Caco-2 (cell line): ENCODE measurements at regions not wholly inside any gene's neighbourhood (a gene's known extent, or its start where the extent isn't known, plus 50 kb on each side); places are given as distances from the start of the nearest gene placed in this dataset.

Experiments
- BruUV-seq: library from RNA; stranded (reverse); fragments of 400-500 nt; replicated peaks from 2 replicates; lab custom pipeline; 2021; lab: Mats Ljungman, UMichigan
- CTCF ChIA-PET: fragments of 300-600 bp; sonication (Branson Sonifier 250); formaldehyde crosslinking; loops from one replicate; lab custom pipeline; 2022; ENCODE audit warnings: antibody characterized with exemption; lab: Charles Lee
- POLR2A ChIA-PET: fragments of 300-600 bp; sonication (Branson Sonifier 250); formaldehyde crosslinking; loops from one replicate; lab custom pipeline; 2022; ENCODE audit warnings: antibody characterized with exemption; lab: Charles Lee
- DNase-seq, 2 experiments: peaks; one replicate each; pipeline versions ENCODE4 v3.0.0 to v3.0.0-alpha.2; 2020 to 2022
- H3K27me3 ChIP-seq: replicated peaks from 2 replicates; pipeline ENCODE4 v1.6.0; 2011; ENCODE audit warnings: low read length; ENCODE audit not compliant: control insufficient read depth, insufficient read depth
- H3K36me3 ChIP-seq: 2 replicates; pipeline ENCODE4 v1.5.1; 2011; ENCODE audit warnings: low read length; ENCODE audit not compliant: control insufficient read depth, insufficient read depth
- H3K4me1 ChIP-seq: fragments of 250-450 bp; sonication (Bioruptor Pico); 2 replicates; pipeline ENCODE4 v1.5.1; 2020; ENCODE audit warnings: mild to moderate bottlenecking
- H3K4me3 ChIP-seq: 2 replicates; pipeline ENCODE4 v1.5.1; 2011; ENCODE audit warnings: low read depth, mild to moderate bottlenecking, control low read depth, low read length
- H3K9me3 ChIP-seq: fragments of 250-450 bp; sonication (Bioruptor Pico); 2 replicates; pipeline ENCODE4 v1.5.1; 2020; ENCODE audit warnings: mild to moderate bottlenecking, moderate library complexity
- H3K27ac Mint-ChIP-seq: one replicate; pipeline ENCODE4 v1.8.0; 2022; ENCODE audit warnings: mixed read lengths; ENCODE audit not compliant: unreplicated experiment
- H3K27me3 Mint-ChIP-seq: one replicate; pipeline ENCODE4 v1.8.0; 2022; ENCODE audit warnings: mixed read lengths; ENCODE audit not compliant: insufficient read depth, unreplicated experiment
- H3K36me3 Mint-ChIP-seq: one replicate; pipeline ENCODE4 v1.8.0; 2022; ENCODE audit warnings: mild to moderate bottlenecking, mixed read lengths; ENCODE audit not compliant: insufficient read depth, unreplicated experiment
- H3K4me1 Mint-ChIP-seq: one replicate; pipeline ENCODE4 v1.8.0; 2022; ENCODE audit warnings: low read depth, mixed read lengths; ENCODE audit not compliant: unreplicated experiment
- H3K4me3 Mint-ChIP-seq: one replicate; pipeline ENCODE4 v1.8.0; 2022; ENCODE audit warnings: mild to moderate bottlenecking, moderate library complexity, mixed read lengths; ENCODE audit not compliant: unreplicated experiment
- H3K9me3 Mint-ChIP-seq: one replicate; pipeline ENCODE4 v1.8.0; 2022; ENCODE audit warnings: mixed read lengths; ENCODE audit not compliant: unreplicated experiment
- intact Hi-C: fragments of 100-400 bp; cut with micrococcal nuclease; formaldehyde crosslinking; loops from one replicate; pipeline ENCODE4 v1.10.0; 2022; ENCODE audit not compliant: unreplicated experiment
- TF ChIP-seq, protein P1 (sequence below), 2 experiments: fragments of 200-600 bp in 1 of 2; IDR thresholded peaks; 1 replicate in 1 of 2; 2 replicates in 1 of 2; pipeline versions ENCODE4 v1.5.1 to v1.8.0; 2011 to 2022; ENCODE audit warnings: antibody characterized with exemption in 1 of 2, control low read depth in 1 of 2, inconsistent platforms in 1 of 2, low read depth in 1 of 2, low read length in 1 of 2, mild to moderate bottlenecking in 1 of 2, moderate library complexity in 1 of 2; ENCODE audit not compliant: insufficient read depth in 1 of 2, severe bottlenecking in 1 of 2, unreplicated experiment in 1 of 2

DNA sequence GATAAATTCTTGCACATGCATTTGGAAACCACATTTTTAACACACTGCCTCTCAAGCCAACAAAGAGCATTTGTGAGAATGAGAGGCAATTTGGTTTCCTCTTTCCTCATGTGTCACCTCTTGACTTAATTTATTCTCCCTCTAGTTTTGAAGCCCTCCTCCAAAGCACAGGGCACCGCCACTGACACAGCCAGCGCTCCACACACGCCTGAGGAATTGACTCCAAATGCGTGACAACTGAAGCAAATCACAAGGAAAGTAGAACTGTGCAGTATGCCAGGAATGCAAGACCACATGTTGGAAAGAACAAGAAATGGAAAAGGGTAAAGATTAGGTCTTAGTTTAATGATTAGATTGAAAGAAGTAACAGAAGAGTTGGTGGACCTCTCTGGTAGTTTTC is 173.3 kb downstream of the LSM5 start:
- POLR2A ChIA-PET = no interaction called here
- no peaks in the 10 kb centered on the region for H3K36me3 Mint-ChIP-seq
- no peak for DNase-seq
- H3K9me3 Mint-ChIP-seq = no peaks in the 10 kb centered on the region
- H3K27me3 Mint-ChIP-seq = peaks cover 16% of the 10 kb centered on the region
- H3K36me3 ChIP-seq = no peaks in the 10 kb centered on the region
- intact Hi-C loops = no loop called here
- H3K4me3 Mint-ChIP-seq = no peak overlapping the region
- H3K9me3 ChIP-seq = no peaks in the 10 kb centered on the region
- no peaks in the 10 kb centered on the region for H3K4me1 Mint-ChIP-seq
- no peak overlapping the region for H3K27ac Mint-ChIP-seq
- TF ChIP-seq, protein P1, sequence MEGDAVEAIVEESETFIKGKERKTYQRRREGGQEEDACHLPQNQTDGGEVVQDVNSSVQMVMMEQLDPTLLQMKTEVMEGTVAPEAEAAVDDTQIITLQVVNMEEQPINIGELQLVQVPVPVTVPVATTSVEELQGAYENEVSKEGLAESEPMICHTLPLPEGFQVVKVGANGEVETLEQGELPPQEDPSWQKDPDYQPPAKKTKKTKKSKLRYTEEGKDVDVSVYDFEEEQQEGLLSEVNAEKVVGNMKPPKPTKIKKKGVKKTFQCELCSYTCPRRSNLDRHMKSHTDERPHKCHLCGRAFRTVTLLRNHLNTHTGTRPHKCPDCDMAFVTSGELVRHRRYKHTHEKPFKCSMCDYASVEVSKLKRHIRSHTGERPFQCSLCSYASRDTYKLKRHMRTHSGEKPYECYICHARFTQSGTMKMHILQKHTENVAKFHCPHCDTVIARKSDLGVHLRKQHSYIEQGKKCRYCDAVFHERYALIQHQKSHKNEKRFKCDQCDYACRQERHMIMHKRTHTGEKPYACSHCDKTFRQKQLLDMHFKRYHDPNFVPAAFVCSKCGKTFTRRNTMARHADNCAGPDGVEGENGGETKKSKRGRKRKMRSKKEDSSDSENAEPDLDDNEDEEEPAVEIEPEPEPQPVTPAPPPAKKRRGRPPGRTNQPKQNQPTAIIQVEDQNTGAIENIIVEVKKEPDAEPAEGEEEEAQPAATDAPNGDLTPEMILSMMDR (IDR thresholded peaks at IDR 0.05; ENCODE audit: insufficient read depth in 1 of 2, low read depth in 1 of 2, low read length in 1 of 2, severe bottlenecking in 1 of 2, unreplicated experiment in 1 of 2) = no peak
- CTCF ChIA-PET = no interaction called here
- BruUV-seq = no TSS peak
- no peak overlapping the region for H3K4me3 ChIP-seq
- no peaks in the 10 kb centered on the region for H3K27me3 ChIP-seq
- H3K4me1 ChIP-seq = no peaks in the 10 kb centered on the region

DNA sequence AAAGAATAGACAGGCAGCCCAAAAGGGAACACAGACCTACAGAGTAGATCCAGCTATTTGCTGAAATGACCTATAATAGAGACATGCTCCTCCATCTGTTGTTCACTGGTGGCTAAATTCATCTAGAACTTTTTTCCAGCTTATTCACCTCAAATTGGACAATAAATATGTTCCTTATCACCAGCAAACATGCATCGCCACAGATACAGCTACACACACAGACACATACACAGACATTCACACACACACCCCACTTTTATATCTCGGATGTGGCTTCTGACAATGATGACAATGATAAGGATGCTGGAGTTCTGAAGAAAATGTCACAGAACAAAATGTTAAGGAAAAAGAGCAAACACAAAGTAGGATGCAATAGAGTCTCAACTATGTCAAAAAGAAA is 175.4 kb downstream of the LSM5 start:
- Histone ChIP-seq H3K9me3 (no peaks in the 10 kb centered on the region), H3K4me3 (no peak overlapping the region), H3K36me3 (no peaks in the 10 kb centered on the region), H3K27me3 (no peaks in the 10 kb centered on the region), H3K4me1 (no peaks in the 10 kb centered on the region)
- no peak for DNase-seq
- intact Hi-C loops = no loop called here
- peaks cover 12% of the 10 kb centered on the region for H3K27me3 Mint-ChIP-seq
- ChIA-PET CTCF (no interaction called here), POLR2A (no interaction called here)
- H3K36me3 Mint-ChIP-seq = no peaks in the 10 kb centered on the region
- H3K27ac Mint-ChIP-seq = no peak overlapping the region
- no peak overlapping the region for H3K4me3 Mint-ChIP-seq
- no peaks in the 10 kb centered on the region for H3K4me1 Mint-ChIP-seq
- TF ChIP-seq, protein P1 (IDR thresholded peaks at IDR 0.05; ENCODE audit: insufficient read depth in 1 of 2, low read depth in 1 of 2, low read length in 1 of 2, severe bottlenecking in 1 of 2, unreplicated experiment in 1 of 2) = no peak
- H3K9me3 Mint-ChIP-seq = no peaks in the 10 kb centered on the region
- BruUV-seq = no TSS peak

DNA sequence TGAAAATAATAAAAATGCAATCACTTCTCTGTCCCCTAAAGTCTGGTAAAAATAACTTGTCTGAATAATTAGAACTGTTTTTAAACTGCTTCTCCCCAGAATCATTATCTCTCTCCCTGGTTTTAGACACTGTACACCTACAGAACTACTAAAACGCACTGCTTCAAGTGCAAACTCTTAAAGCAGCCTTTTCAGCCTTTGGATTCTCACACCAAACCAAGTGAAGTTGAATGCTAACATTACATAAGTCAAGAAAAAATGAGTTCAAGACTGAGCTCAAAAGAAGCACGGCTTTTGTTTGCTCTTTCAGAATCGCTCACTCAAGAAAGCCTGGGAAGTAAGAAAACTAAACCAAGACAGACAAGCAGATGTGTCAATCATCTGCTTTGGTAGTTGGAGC is 188.8 kb downstream of the LSM5 start:
- Histone ChIP-seq H3K9me3 (no peaks in the 10 kb centered on the region), H3K36me3 (no peaks in the 10 kb centered on the region), H3K4me3 (no peak overlapping the region), H3K27me3 (no peaks in the 10 kb centered on the region), H3K4me1 (no peaks in the 10 kb centered on the region)
- Mint-ChIP-seq H3K27me3 (peaks cover 30% of the 10 kb centered on the region), H3K4me3 (no peak overlapping the region), H3K27ac (no peak overlapping the region), H3K9me3 (peaks cover 6% of the 10 kb centered on the region), H3K36me3 (no peaks in the 10 kb centered on the region), H3K4me1 (no peaks in the 10 kb centered on the region)
- CTCF ChIA-PET = no interaction called here
- no TSS peak for BruUV-seq
- TF ChIP-seq, protein P1 (IDR thresholded peaks at IDR 0.05; ENCODE audit: insufficient read depth in 1 of 2, low read depth in 1 of 2, low read length in 1 of 2, severe bottlenecking in 1 of 2, unreplicated experiment in 1 of 2) = no peak
- POLR2A ChIA-PET = no interaction called here
- intact Hi-C loops = no loop called here
- no peak for DNase-seq
